Eye (tissue), 1 donor: ENCODE measurements at regions not wholly inside any gene's neighbourhood (a gene's known extent, or its start where the extent isn't known, plus 50 kb on each side); places are given as distances from the start of the nearest gene placed in this dataset.

ENCODE experiments used
- DNase-seq: peaks from one replicate; pipeline ENCODE4 v3.0.0-alpha.2; 2015

DNA sequence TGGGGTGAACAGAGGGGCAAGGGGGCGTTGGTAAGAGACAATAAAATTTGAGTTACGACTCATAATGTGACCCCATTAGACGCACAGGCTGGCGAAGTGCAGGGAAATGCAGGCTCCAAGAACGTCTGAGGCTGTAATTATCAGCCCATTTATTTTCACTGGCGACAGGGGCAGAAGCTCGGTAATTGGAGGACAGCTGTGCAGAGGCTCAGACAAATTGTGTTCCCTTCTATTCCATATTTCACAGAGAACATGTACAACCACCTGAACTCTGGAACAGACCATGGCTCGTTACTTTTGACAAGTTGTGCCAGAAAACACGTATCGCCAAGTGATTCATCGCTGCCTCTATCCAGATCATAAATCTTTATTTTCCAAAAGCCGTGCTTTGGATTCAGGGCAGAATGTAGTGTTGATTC, 137.3 kb upstream of the FRMD4A start:
- DNase-seq: peak; percentile 67

DNA sequence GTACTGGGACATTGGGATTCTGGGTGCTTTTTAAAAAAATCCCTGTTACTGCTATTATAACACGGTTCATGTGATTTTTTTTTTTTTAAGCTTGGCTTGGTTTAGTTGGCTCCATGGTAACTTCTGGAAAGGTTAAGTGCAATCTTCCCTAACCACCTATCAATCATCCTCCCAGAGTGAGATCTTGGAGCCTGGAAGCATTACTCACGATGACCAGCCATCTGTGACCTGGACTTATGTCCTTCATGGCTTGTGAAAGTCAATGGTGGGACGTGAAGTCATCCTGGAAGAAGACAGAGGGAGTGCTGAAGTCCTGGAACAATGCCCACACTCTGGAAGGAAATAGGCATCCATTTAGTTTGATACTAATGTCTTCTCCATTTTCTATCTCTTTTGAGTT, 135.5 kb upstream of the FRMD4A start:
- DNase-seq: no peak

DNA sequence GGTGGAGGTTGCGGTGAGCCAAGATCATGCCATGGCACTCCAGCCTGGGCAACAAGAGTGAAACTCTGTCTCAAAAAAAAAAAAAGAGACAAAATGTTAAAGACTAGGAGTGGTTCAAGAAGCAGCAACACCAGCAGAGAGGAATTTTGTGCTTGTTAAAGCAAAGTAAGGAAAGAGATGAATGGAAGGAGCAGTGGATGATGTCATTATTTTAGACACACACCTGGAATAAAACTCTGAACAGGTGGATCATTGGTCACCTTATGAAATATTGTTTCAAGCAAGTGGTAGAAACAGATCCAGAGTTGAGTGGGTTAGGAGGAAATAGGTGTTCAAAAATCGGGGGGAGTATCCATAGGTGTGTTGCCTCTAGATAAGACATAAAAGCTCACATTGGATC, 129.7 kb upstream of the FRMD4A start:
- no peak for DNase-seq

DNA sequence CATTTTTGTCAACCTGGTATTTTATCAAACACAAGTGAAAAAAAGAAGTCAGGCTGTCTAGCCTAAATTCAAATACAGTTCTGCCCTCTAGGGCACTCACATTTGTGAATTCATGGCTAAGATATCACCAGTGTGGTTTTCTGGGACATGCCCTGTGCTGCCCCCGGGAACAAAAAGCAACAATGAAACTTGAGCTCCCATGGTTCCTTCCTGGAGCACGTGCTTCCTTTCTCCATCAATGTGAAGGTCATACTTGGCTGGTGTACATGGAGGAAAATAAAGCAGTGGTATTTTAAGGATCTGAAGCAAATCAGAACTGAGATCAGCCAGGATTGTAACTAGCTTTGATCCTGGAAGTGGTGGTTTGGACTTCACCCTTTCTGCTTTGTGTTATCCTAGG, 128.9 kb upstream of the FRMD4A start:
- no peak for DNase-seq

DNA sequence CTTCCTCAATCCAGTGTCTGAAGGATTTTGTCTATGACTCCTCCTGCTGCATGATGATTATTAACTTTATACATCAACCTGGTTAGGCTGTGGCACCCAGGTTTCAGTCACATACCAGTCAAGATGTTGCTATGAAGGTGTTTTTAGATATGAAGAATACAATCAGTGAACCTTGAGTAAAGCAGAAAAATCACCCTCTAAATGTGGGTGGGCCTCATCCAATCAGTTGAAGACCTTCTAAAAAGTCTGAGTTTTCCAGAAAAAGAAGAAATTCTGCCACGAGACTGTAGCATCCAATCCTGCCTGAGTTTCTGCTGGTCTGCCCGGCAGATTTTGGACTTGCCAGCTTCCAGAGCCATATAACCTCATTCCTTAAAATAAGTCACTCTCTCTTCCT, 126.1 kb upstream of the FRMD4A start:
- no peak for DNase-seq

DNA sequence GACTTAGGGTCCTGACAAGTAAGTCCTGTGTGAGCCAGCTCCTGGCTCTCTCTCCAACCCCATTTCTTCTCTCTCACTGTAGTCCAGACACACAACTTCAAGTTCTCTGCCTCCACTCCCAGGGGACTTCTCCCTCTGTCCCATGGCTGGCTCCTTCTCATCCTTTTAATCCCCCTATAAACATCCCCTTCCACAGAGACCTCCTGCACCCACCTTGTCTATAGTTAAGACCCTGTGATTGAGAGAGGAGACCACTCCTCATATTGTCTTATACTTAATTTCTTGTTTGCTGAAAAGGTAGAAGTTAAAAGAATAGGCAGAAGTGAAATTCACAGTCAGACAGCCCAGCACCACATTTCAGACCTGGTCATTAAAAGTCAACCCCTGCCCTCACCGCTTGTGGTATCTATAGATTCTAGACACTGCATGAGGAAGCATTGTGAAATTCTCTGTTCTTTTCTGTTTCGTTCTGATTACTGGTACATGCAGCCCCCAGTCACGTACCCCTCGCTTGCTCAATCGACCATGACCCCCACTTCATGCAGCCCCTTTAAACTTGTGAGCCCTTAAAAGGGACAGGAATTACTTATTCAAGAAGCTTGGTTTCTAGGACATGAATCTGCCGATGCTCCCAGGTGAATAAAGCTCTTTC, 125.6 kb upstream of the FRMD4A start:
- DNase-seq: no peak

DNA sequence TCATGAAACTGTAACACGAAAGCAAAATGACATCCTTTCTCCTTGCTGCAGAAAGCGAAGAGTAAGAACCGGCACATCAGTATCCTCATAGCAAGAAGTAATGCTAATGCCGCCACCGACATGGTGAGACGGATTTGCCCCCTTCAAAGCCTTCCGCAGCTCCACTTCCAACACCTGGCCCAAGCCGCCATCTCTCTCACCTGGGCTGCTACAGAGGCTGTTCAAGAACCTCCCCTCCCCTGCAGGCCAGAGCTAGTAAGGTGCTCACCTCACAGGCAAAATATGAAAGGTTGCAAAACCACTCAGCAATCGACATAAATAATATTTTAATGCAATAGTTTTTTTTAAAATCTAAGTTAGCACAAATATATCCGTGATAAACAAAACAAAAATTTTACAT, 123.9 kb upstream of the FRMD4A start:
- DNase-seq: no peak

DNA sequence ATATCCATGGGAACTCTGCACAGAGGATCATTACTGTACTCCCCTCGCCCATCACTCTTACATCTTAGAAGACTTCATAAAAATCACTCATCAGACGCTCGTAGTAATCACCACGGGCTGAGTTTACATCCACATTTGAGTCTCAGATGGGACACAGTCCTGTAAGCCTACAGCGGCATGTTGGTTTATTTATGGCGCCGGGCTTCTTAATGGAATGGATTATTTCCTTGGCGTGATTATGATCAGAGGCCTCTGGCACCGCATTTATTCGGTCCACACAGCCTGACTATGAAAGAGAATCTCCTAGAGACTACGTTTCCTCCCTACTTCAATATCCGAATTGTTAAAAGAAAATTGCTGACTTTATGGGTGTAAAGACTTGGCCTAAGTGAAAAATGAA, 123.5 kb upstream of the FRMD4A start:
- DNase-seq: no peak

DNA sequence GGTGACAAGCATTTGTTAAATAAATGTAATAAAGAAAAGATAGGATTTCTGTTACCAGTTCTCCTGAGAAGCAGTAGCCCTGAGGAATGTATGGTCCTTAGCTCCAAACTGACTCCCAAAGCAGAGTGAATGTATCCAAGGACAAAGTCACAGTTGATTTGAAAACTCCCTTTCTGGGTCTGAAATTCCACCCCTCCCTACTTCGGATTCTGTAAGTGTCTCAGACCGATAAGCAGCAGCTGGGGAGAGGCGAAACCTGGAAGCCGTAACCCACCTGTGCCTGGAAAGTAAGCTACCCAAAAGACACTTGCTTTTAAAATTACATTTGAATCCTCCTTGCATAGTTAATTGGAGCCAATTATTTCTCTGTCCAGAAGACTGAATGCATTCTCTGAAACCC, 122.9 kb upstream of the FRMD4A start:
- DNase-seq: no peak

DNA sequence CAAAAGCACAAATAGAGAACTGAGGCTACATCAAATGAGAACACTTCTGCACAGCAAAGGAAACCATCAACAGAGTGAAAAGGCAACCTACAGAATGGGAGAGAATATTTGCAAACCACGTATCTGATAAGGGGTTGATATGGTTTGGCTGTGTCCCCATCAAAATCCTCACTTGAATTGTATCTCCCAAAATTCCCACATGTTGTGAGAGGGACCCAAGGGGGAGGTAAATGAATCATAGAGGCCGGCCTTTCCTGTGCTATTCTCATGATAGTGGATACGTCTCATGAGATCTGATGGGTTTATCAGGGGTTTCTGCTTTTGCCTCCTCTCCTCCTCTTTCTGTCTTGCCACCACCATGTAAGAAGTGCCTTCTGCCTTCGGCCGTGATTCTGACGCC, 120.6 kb upstream of the FRMD4A start:
- DNase-seq: no peak

DNA sequence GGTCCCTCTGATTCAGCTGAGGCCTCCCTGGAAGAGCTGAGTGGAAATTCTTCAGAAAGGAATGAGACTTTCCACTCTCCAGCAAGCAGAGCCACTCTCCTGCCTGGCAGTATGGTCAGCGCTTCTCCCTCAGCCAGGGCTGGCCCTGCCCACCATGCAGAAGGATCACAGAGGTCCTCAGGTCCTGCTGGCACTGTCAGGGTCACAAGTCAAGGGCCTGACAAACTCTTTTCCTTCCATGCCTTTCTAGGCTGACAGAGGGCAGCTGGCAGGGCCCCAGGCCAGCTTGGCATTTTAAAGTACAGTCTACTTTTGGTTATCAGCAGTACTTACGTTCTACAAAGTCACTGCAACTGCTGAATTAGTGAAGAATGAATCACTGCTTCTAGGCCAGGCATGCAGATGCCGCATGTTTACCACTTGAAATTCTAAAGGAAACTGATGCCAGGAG, 119.3 kb upstream of the FRMD4A start:
- no peak for DNase-seq

DNA sequence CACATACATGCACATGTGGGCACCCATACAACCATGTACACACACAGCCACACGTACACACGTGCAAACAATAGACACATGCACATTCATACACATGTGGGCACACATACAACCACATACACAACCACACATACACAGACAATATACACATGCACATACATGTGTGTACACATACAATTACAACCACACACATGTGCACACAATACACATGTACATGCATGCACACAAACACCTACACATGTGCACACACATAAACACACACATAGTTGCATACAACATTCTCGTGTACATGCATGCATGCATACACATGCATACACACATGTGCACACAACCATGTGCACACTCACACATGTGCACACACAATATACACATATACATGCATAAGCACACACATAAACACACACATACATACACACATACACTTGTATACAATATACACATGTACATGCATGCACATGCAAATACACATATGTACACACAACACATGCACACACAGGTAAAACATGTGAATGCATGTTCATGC, 118.6 kb upstream of the FRMD4A start:
- no peak for DNase-seq

DNA sequence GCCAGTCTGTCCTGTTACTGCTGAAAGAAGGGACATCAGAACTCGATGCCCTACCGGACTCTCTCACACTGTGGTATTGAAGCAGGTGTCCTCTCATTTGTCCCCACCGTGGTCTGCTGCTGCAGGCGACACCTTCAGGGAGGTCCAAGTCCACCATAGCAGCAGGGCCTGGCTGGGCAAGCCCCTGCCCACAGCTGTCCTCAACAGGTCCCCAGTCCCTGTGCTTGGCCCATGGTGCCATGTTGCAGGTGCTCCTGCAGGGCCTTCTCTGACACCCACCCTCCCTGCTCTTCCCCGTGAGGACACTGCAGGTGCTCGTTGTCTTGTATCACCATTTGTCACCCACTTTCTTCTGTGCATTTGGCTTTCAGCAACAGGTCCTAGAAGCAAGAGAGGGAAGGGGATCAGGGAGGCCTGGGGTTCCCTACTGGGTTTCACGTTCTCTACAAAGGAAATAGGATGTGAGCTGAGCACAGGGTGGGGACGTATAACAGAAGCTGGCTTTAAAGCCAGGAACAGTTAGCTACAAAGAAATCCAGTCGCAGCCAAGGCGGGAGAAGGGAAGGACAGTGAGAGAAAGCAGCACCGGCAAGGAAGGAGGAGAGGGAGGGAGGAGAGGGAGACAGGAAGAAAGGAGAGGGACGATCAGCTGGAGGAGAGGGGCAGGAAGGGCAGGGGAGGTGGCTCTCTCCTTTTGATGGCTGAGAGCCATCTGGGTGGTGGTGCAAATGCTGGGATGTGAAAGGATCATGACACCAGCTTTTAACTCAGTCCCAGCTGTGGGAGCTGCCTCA, 117.7 kb upstream of the FRMD4A start:
- DNase-seq: no peak

DNA sequence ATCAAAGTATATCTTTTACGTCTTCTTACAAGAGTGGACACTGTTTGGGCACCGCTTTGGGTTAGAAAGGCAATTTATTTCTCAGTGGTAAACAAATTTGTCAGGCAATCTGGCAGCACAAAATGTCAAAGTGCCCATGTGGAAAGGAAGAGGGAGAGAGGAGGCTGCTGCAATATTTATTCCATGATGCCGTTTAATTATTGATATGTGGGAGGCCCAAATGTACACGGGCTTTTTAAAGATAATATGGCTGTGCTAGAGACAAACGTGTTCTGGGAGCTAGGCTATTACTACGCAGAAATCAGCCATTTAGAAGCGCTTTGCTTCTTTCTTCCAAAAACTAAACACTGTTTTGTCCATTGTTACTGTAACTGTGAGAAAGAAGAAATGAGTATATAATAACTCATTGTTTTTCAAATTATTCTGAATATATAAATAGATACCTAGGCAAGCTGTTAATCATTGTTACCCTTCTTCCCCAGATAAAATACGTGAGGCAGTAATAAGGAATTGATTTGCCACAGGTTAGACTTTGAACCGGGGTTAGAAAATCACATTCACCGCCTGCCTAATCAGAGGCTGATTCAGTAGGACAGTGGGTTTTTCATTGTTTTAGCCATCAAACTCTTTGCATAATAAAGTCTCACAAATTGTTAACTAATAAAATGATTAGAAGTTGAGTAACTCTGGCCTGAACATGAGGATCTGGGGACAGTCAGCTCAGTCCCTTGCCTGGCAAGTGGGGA, 116.5 kb upstream of the FRMD4A start:
- DNase-seq: peak; percentile 75

DNA sequence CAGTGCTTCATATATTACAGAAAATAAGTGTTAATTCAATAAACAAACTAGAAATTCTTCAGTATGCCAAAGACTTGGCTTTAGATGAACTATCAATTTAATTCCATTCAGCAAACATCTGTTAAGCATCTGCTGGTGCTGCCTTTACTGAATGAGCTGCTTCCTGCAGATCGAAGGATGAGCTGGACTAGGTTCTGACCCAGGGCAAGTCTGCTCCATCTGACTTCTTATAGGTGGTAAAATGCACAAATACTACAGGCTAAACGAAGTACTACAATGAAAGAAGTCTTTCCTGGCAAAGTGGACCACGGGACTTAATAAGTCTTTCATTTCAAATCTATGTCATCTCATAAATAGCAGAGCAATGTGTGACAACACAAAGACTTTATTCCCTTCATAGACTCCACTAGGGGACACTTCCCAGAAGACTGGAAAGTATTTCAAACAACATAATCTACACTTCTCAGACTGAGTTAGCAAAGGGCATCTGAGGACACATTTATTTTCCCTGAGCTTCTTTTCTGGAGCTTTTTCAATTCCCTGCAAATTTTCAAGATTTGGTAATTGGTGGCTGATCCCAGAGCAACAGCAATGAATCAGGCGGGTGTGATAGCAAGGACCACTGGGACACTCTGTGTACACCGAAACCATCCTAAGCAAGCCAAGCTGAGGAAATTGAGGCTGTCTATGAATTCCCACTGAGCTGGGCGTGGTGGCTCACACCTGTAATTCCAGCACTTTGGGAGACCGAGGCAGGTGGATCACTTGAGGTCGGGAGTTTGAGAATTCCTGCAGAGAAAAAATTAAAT, 108.9 kb upstream of the FRMD4A start:
- DNase-seq: no peak

DNA sequence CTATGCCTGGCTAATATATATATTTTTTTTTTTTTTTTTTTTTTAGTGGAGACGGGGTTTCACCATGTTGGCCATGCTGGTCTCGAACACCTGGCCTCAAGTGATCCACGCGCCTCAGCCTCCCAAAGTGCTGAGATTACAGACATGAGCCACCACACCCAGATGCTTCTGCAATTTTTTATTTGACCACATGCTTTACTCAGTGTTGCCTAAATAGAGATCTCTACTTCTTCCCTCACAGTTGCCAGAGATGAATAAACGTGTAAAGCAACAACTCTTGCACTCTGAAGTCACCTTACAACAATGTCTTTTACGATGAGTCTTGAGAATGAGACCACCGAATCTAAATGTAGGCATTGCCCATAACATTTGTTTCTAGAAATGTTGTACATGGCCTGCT, 107.9 kb upstream of the FRMD4A start:
- DNase-seq: no peak

DNA sequence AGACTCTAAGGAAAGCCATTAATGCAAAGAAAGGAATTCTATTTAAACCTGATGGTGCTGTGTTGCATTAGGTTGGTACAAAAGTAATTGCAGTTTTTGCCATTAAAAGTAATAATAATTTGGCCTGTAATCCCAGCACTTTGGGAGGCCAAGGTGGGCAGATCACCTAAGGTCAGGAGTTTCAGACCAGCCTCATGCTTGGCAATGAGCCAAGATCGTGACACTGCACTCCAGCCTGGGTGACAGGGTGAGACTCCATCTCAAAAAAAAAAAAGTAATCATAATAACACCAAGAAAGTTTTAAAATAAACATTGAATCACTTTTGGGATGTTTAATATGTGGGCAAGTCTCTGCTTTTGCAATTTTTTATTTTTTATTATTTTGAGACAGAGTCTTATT, 107.3 kb upstream of the FRMD4A start:
- no peak for DNase-seq

DNA sequence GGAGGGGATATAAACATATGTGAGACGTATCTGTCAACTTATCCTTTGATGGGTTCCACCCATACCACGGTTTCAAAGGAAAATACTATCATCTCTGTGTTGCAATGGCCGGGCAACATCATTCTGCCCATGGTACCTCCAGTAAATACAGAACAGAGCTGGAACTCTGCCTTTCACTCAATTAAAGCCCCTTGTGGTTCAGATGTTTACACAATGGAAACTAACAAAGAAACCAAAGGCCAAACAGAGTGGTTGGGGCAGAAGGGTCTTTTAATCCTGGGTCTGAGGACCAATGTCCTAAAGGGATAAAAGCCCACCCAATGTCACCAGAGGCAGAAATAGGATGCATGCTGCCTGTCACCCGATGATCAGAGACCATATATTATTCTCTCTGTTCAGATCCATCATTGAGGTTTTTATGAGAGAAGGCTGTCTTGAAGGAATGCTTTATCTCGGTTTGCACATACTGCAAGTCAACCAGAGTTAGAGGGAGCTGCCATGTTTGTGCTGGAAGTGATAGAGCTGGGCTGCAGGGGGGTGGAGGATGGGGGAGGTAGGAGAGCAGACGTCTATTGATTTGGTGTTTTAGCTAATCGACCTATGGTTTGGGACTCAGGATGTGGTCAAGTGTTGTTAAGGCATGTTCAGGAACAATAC, 105.4 kb upstream of the FRMD4A start:
- DNase-seq: no peak

DNA sequence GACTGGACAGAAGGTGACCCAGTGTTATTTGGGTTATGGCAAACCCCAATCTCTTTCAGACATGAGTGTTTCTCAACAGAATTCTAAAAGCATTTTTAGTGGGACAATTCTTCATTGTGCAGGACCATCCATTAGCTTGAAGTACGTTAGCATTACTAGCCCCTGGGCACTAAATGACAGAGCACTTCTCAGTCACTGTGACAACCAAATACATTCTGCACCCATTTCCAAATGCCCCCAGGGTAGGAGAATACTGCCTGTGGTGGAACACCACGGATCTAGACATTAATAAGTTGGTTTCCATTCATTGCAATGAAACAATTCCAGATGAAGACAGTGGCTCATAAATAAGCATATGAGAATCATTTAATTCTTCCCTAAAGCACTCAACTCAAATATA, 102.4 kb upstream of the FRMD4A start:
- DNase-seq: no peak

DNA sequence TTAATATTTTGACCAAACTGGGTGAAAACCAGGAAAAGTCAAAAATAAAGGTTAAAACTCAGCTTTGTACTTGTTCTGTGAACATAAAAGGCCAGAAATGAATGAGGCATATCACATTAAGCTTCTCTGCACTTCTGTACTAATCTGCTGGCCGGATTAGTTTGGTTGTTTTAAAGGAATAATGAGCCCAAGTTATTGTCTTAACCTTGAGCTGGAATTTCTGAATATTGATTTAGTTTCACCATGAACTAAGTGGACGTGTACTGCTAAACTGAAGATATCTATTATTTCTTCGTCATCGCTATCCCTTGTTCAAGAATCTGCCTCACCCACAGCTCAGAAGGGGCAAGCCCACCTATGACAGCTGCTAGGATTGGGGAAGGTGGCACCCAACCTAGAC, 101.1 kb upstream of the FRMD4A start:
- DNase-seq: no peak

DNA sequence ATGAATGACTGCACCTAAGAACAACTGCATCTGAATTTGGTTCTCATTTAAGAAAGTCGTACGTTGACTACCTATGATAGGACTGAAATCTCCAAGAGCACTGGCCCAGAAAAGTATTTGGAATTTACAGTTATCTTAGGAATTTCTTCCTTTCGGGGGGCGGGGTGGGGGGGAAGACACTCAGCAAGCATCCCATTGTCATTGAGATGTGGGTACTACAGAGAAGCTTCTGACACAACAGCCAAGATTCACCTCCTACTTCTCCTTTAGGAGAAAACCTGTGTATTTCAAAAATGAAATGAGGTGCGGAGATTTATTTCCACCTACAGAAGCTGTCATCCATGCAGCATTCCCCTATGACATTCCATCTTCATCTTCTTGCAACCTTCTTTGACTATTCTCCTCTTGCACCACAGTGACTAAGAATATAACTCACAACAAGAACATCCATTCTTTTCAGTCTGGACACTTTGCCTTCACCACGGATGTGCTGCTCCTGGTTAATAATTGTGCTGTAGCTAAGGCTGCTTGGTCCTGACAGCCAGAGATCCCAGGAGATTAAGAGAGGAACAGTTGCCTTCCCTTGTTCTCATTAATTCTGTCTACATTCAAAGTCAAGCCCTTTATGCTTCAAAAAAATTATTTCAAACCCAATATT, 98.4 kb upstream of the FRMD4A start:
- DNase-seq: no peak

DNA sequence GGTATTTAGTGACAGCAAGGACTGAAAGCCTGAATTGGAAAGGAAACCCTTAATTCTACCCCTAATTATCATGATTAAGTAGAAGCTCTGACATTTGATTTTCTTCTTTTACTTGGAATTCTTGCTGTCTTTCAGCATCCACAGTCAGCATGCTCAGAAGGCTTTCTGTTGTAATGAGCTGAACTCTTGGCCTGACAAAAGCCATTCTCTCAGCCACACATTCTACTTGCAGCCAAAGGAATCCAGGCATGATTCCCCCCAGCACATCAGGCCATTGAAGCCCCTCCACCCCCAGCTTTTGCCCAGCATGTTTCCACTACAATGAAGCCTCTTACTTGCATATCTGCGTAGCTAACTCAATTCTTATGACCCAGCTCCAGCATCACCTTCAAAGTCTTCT, 94.3 kb upstream of the FRMD4A start:
- DNase-seq: peak; percentile 81
